ENCODE measurements at regions not wholly inside any gene's neighbourhood (a gene's known extent, or its start where the extent isn't known, plus 50 kb on each side); places are given as distances from the start of the nearest gene placed in this dataset.

- no peak overlapping the region for H2AFZ ChIP-seq
- H3K79me2 ChIP-seq = no peaks in the 10 kb centered on the region
- no peak overlapping the region for H3K4me3 ChIP-seq
- H3K27ac ChIP-seq = no peak overlapping the region
- no peaks in the 10 kb centered on the region for H3K4me1 ChIP-seq (ENCODE audit: insufficient read depth)
- TF ChIP-seq EZH2phosphoT487 (IDR thresholded peaks at IDR 0.05; ENCODE audit: low read depth, severe bottlenecking, unreplicated experiment) (no peak), EZH2 (IDR thresholded peaks at IDR 0.05; ENCODE audit: borderline replicate concordance) (no peak)
- TF ChIP-seq, protein P1, sequence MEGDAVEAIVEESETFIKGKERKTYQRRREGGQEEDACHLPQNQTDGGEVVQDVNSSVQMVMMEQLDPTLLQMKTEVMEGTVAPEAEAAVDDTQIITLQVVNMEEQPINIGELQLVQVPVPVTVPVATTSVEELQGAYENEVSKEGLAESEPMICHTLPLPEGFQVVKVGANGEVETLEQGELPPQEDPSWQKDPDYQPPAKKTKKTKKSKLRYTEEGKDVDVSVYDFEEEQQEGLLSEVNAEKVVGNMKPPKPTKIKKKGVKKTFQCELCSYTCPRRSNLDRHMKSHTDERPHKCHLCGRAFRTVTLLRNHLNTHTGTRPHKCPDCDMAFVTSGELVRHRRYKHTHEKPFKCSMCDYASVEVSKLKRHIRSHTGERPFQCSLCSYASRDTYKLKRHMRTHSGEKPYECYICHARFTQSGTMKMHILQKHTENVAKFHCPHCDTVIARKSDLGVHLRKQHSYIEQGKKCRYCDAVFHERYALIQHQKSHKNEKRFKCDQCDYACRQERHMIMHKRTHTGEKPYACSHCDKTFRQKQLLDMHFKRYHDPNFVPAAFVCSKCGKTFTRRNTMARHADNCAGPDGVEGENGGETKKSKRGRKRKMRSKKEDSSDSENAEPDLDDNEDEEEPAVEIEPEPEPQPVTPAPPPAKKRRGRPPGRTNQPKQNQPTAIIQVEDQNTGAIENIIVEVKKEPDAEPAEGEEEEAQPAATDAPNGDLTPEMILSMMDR (IDR thresholded peaks at IDR 0.05; ENCODE audit: poor library complexity) = no peak
- H4K20me1 ChIP-seq (ENCODE audit: insufficient read depth, poor library complexity, severe bottlenecking) = no peaks in the 10 kb centered on the region
- no peaks in the 10 kb centered on the region for H3K27me3 ChIP-seq
- no peak for DNase-seq (ENCODE audit: low spot score)
- 93% methylated on average over 12 of the region's 12 CpGs for WGBS (ENCODE audit: low lambda C conversion rate, missing lambda C conversion rate)
- H3K9me3 ChIP-seq (ENCODE audit: low read depth) = no peaks in the 10 kb centered on the region
- no peak overlapping the region for H3K4me2 ChIP-seq
- H3K9me2 ChIP-seq (replicated peaks; ENCODE audit: insufficient read depth) = no peaks in the 10 kb centered on the region
- no peaks in the 10 kb centered on the region for H3K36me3 ChIP-seq (replicated peaks; ENCODE audit: insufficient read depth, low read depth)
These were observed 861.6 kb upstream of the DPPA4 start for GRCh38 chr3:110198717-110199587.

GRCh38 chr3:110199588-110199943 is 862.2 kb upstream of the DPPA4 start:
- no peak for DNase-seq (ENCODE audit: low spot score)
- Histone ChIP-seq H3K4me1 (ENCODE audit: insufficient read depth) (no peaks in the 10 kb centered on the region), H3K9me2 (replicated peaks; ENCODE audit: insufficient read depth) (no peaks in the 10 kb centered on the region), H4K20me1 (ENCODE audit: insufficient read depth, poor library complexity, severe bottlenecking) (no peaks in the 10 kb centered on the region), H3K27ac (no peak overlapping the region), H3K27me3 (no peaks in the 10 kb centered on the region), H3K9me3 (ENCODE audit: low read depth) (no peaks in the 10 kb centered on the region), H3K36me3 (replicated peaks; ENCODE audit: insufficient read depth, low read depth) (no peaks in the 10 kb centered on the region), H2AFZ (no peak overlapping the region), H3K4me2 (no peak overlapping the region), H3K4me3 (no peak overlapping the region), H3K79me2 (no peaks in the 10 kb centered on the region)
- TF ChIP-seq, protein P1 (IDR thresholded peaks at IDR 0.05; ENCODE audit: poor library complexity) = no peak
- no peak for TF ChIP-seq EZH2 (IDR thresholded peaks at IDR 0.05; ENCODE audit: borderline replicate concordance)
- TF ChIP-seq EZH2phosphoT487 (IDR thresholded peaks at IDR 0.05; ENCODE audit: low read depth, severe bottlenecking, unreplicated experiment) = no peak
- 94% methylated on average over 2 of the region's 2 CpGs for WGBS (ENCODE audit: low lambda C conversion rate, missing lambda C conversion rate)

DNA sequence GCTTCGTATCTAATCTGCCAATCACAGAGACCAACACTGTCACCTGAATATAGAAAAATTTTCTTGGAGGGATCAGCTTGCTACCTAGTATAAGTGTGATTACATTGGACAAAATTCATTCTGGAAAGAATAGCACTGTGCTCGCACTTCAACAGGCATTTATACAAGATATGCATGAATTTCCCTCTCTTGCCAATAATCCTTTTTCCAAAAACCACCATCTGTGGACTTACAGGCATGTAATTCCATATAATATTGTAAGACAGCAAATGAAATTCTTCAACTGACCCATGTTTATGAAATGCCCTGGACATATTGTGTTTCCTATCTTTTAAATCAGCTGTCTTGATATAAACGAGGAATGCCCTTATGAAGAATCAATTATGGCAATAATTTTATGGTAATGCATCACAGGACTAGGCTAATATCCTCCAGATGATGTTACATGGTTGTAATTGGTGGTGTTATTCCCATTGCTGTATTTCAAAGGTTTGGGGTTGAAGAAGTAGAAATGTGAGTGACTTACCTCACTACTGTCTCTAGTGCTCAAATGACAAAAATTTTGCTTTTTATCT is 861.4 kb upstream of the NECTIN3 start:
- no peak for TF ChIP-seq EZH2 (IDR thresholded peaks at IDR 0.05; ENCODE audit: borderline replicate concordance)
- TF ChIP-seq, protein P1 (IDR thresholded peaks at IDR 0.05; ENCODE audit: poor library complexity) = no peak
- TF ChIP-seq EZH2phosphoT487 (IDR thresholded peaks at IDR 0.05; ENCODE audit: low read depth, severe bottlenecking, unreplicated experiment) = no peak
- no peaks in the 10 kb centered on the region for H3K27me3 ChIP-seq
- H3K79me2 ChIP-seq = no peaks in the 10 kb centered on the region
- no peak overlapping the region for H3K4me3 ChIP-seq
- no peaks in the 10 kb centered on the region for H3K9me2 ChIP-seq (replicated peaks; ENCODE audit: insufficient read depth)
- no peaks in the 10 kb centered on the region for H3K9me3 ChIP-seq (ENCODE audit: low read depth)
- DNase-seq (ENCODE audit: low spot score) = no peak
- H4K20me1 ChIP-seq (ENCODE audit: insufficient read depth, poor library complexity, severe bottlenecking) = no peaks in the 10 kb centered on the region
- no peak overlapping the region for H2AFZ ChIP-seq
- no peak overlapping the region for H3K4me2 ChIP-seq
- H3K4me1 ChIP-seq (ENCODE audit: insufficient read depth) = no peaks in the 10 kb centered on the region
- H3K27ac ChIP-seq = no peak overlapping the region
- 83% methylated on average over 3 of the region's 3 CpGs for WGBS (ENCODE audit: low lambda C conversion rate, missing lambda C conversion rate)
- no peaks in the 10 kb centered on the region for H3K36me3 ChIP-seq (replicated peaks; ENCODE audit: insufficient read depth, low read depth)
